Loucy (cell line): ENCODE measurements at regions not wholly inside any gene's neighbourhood (a gene's known extent, or its start where the extent isn't known, plus 50 kb on each side); places are given as distances from the start of the nearest gene placed in this dataset.

ENCODE experiments used
- H2AFZ ChIP-seq: fragments of 200-600 bp; sonication (generic); 2 replicates; pipeline ENCODE4 v1.6.0; 2016; ENCODE audit warnings: antibody characterized with exemption, mild to moderate bottlenecking, low read length, moderate library complexity
- H3F3A ChIP-seq: fragments of 200-600 bp; 2 replicates; pipeline ENCODE4 v1.6.0; 2016; ENCODE audit warnings: antibody characterized with exemption, low read depth, mild to moderate bottlenecking
- H3K27me3 ChIP-seq: fragments of 200-600 bp; sonication (generic); 2 replicates; pipeline ENCODE4 v1.6.1; 2014; ENCODE audit warnings: low read length, mild to moderate bottlenecking; ENCODE audit not compliant: insufficient read depth, poor library complexity, severe bottlenecking
- H3K36me3 ChIP-seq: fragments of 200-600 bp; sonication (generic); 2 replicates; pipeline ENCODE4 v1.6.1; 2016; ENCODE audit warnings: low read length; ENCODE audit not compliant: insufficient read depth
- H3K4me1 ChIP-seq: fragments of 200-600 bp; sonication (generic); 2 replicates; pipeline ENCODE4 v1.5.1; 2014; ENCODE audit warnings: low read length, mild to moderate bottlenecking; ENCODE audit not compliant: insufficient read depth, poor library complexity, severe bottlenecking
- H3K4me2 ChIP-seq: fragments of 200-600 bp; sonication (generic); 2 replicates; pipeline ENCODE4 v1.6.0; 2014; ENCODE audit warnings: antibody characterized with exemption, low read length, low read depth, mild to moderate bottlenecking; ENCODE audit not compliant: poor library complexity, severe bottlenecking
- H3K4me3 ChIP-seq: fragments of 200-600 bp; sonication (generic); 2 replicates; pipeline ENCODE4 v1.5.1; 2014; ENCODE audit warnings: low read length, mild to moderate bottlenecking, mixed read lengths; ENCODE audit not compliant: poor library complexity, severe bottlenecking
- H3K79me2 ChIP-seq: fragments of 200-600 bp; sonication (generic); 2 replicates; pipeline ENCODE4 v1.6.1; 2014; ENCODE audit warnings: low read length; ENCODE audit not compliant: insufficient read depth
- H3K9ac ChIP-seq: fragments of 200-600 bp; sonication (generic); 2 replicates; pipeline ENCODE4 v1.6.0; 2014; ENCODE audit warnings: mild to moderate bottlenecking, low read depth, low read length, moderate library complexity; ENCODE audit not compliant: poor library complexity, severe bottlenecking
- H3K9me2 ChIP-seq: fragments of 200-600 bp; sonication (generic); replicated peaks from 2 replicates; pipeline ENCODE4 v1.6.1; 2016; ENCODE audit warnings: low read depth, low read length, mixed read lengths
- H3K9me3 ChIP-seq: fragments of 200-600 bp; sonication (generic); 2 replicates; pipeline ENCODE4 v1.6.1; 2014; ENCODE audit warnings: mild to moderate bottlenecking, antibody characterized with exemption, low read length, low read depth; ENCODE audit not compliant: insufficient read depth
- H4K20me1 ChIP-seq: fragments of 200-600 bp; sonication (generic); 2 replicates; pipeline ENCODE4 v1.6.0; 2014; ENCODE audit warnings: antibody characterized with exemption, low read length, mild to moderate bottlenecking; ENCODE audit not compliant: insufficient read depth, poor library complexity, severe bottlenecking
- CTCF ChIP-seq: fragments of 200-600 bp; sonication (generic); conservative IDR thresholded peaks from 2 replicates; pipeline ENCODE4 v1.5.1; 2014; ENCODE audit warnings: mild to moderate bottlenecking, antibody characterized with exemption, low read length
- EZH2phosphoT487 ChIP-seq: fragments of 200-600 bp; IDR thresholded peaks from 2 replicates; pipeline ENCODE4 v1.6.1; 2018; ENCODE audit warnings: antibody characterized with exemption, mild to moderate bottlenecking, moderate library complexity, borderline replicate concordance

GRCh38 chr7:390761-391410 lies 100.9 kb downstream of the FOXL3 start:
- Histone ChIP-seq H3K4me3 (no peak overlapping the region), H3K27me3 (no peaks in the 10 kb centered on the region), H3K79me2 (no peaks in the 10 kb centered on the region), H3K4me2 (no peak overlapping the region), H3F3A (no peaks in the 10 kb centered on the region), H3K36me3 (no peaks in the 10 kb centered on the region), H4K20me1 (no peaks in the 10 kb centered on the region), H3K9ac (no peak overlapping the region), H3K9me2 (no peaks in the 10 kb centered on the region), H3K9me3 (peaks cover 12% of the 10 kb centered on the region; the same call in 1 of the 2 replicates), H3K4me1 (no peaks in the 10 kb centered on the region), H2AFZ (no peak overlapping the region)
- TF ChIP-seq EZH2phosphoT487 = no peak
- TF ChIP-seq CTCF = no peak

- Histone ChIP-seq H4K20me1 (no peaks in the 10 kb centered on the region), H3K9me3 (peaks cover 18% of the 10 kb centered on the region; the same call in 1 of the 2 replicates)
These were observed 101.5 kb downstream of the FOXL3 start for GRCh38 chr7:391411-391951.

GRCh38 chr7:391961-392524 lies 102.1 kb downstream of the FOXL3 start:
- Histone ChIP-seq H3K36me3 (no peaks in the 10 kb centered on the region), H3K9me2 (no peaks in the 10 kb centered on the region), H2AFZ (no peak overlapping the region), H3K27me3 (no peaks in the 10 kb centered on the region), H3K4me2 (no peak overlapping the region), H3K4me3 (no peak overlapping the region), H3F3A (no peaks in the 10 kb centered on the region), H3K9me3 (peaks cover 21% of the 10 kb centered on the region; the same call in 1 of the 2 replicates), H3K9ac (no peak overlapping the region), H4K20me1 (no peaks in the 10 kb centered on the region), H3K79me2 (no peaks in the 10 kb centered on the region), H3K4me1 (no peaks in the 10 kb centered on the region)
- no peak for TF ChIP-seq CTCF
- TF ChIP-seq EZH2phosphoT487 = no peak

More at GRCh38 chr7:391411-391951, 101.5 kb downstream of the FOXL3 start:
- no peak overlapping the region for H2AFZ ChIP-seq
- H3K27me3 ChIP-seq = no peaks in the 10 kb centered on the region
- H3K4me3 ChIP-seq = no peak overlapping the region
- H3K9me2 ChIP-seq = no peaks in the 10 kb centered on the region
- no peak overlapping the region for H3K9ac ChIP-seq
- TF ChIP-seq CTCF = no peak
- TF ChIP-seq EZH2phosphoT487 = no peak
- no peak overlapping the region for H3K4me2 ChIP-seq
- no peaks in the 10 kb centered on the region for H3K79me2 ChIP-seq
- no peaks in the 10 kb centered on the region for H3K36me3 ChIP-seq
- H3F3A ChIP-seq = no peaks in the 10 kb centered on the region
- no peaks in the 10 kb centered on the region for H3K4me1 ChIP-seq
